GM12872 (cell line): ENCODE measurements at regions not wholly inside any gene's neighbourhood (a gene's known extent, or its start where the extent isn't known, plus 50 kb on each side); places are given as distances from the start of the nearest gene placed in this dataset.

Experiments
- CTCF ChIP-seq: IDR thresholded peaks from 3 replicates; pipeline ENCODE4 v1.5.1; 2011; ENCODE audit warnings: low read depth, mild to moderate bottlenecking, low read length, moderate library complexity; ENCODE audit not compliant: insufficient read depth

- TF ChIP-seq CTCF: no peak
These were observed 504.6 kb downstream of the RASEF start for GRCh38 chr9:82558346-82558745.

GRCh38 chr9:82558855-82559630 lies 503.9 kb downstream of the RASEF start:
- TF ChIP-seq CTCF: no peak

- no peak for TF ChIP-seq CTCF
These were observed 502.9 kb downstream of the RASEF start for GRCh38 chr9:82560036-82560435.

- no peak for TF ChIP-seq CTCF
These were observed 502.5 kb downstream of the RASEF start for GRCh38 chr9:82560457-82560904.

GRCh38 chr9:82563094-82563493 lies 499.8 kb downstream of the RASEF start:
- TF ChIP-seq CTCF: no peak

- no peak for TF ChIP-seq CTCF
These were observed 499.1 kb downstream of the RASEF start for GRCh38 chr9:82563841-82564240.

GRCh38 chr9:82565188-82565969 lies 497.6 kb downstream of the RASEF start:
- TF ChIP-seq CTCF: no peak
